NCI-H82 treated with DMSO at 0.1 percent for 48 hours (cell line): ENCODE measurements at regions not wholly inside any gene's neighbourhood (a gene's known extent, or its start where the extent isn't known, plus 50 kb on each side); places are given as distances from the start of the nearest gene placed in this dataset.

Source experiments
- DNase-seq: peaks from one replicate; lab custom pipeline; 2025; ENCODE audit not compliant: unreplicated experiment; lab: John Stamatoyannopoulos, UW

GRCh38 chr12:124504273-124505000, 63.0 kb downstream of the NCOR2 start:
- DNase-seq: no peak

- DNase-seq: no peak
These were observed 64.1 kb downstream of the NCOR2 start for GRCh38 chr12:124503305-124503704.

- DNase-seq: no peak
These were observed 65.0 kb downstream of the NCOR2 start for GRCh38 chr12:124502379-124502778.

- no peak for DNase-seq
These were observed 65.6 kb downstream of the NCOR2 start for GRCh38 chr12:124501827-124502226.

- no peak for DNase-seq
These were observed 66.3 kb downstream of the NCOR2 start for GRCh38 chr12:124501112-124501561.

GRCh38 chr12:124499898-124500244, 67.5 kb downstream of the NCOR2 start:
- DNase-seq: no peak

- DNase-seq: no peak
These were observed 68.1 kb downstream of the NCOR2 start for GRCh38 chr12:124499190-124499753.

- no peak for DNase-seq
These were observed 68.9 kb downstream of the NCOR2 start for GRCh38 chr12:124498275-124499189.

- DNase-seq: no peak
These were observed 69.8 kb downstream of the NCOR2 start for GRCh38 chr12:124497658-124498057.

- no peak for DNase-seq
These were observed 70.4 kb downstream of the NCOR2 start for GRCh38 chr12:124497039-124497438.

GRCh38 chr12:124496584-124496983, 70.8 kb downstream of the NCOR2 start:
- no peak for DNase-seq

GRCh38 chr12:124495194-124495983, 72.0 kb downstream of the NCOR2 start:
- DNase-seq: no peak

GRCh38 chr12:124494751-124495129, 72.7 kb downstream of the NCOR2 start:
- DNase-seq: no peak

GRCh38 chr12:124493809-124494750, 73.3 kb downstream of the NCOR2 start:
- no peak for DNase-seq

- no peak for DNase-seq
These were observed 74.3 kb downstream of the NCOR2 start for GRCh38 chr12:124492879-124493808.

GRCh38 chr12:124491856-124492420, 75.5 kb downstream of the NCOR2 start:
- no peak for DNase-seq

- DNase-seq: no peak
These were observed 76.1 kb downstream of the NCOR2 start for GRCh38 chr12:124491310-124491709.

- DNase-seq: no peak
These were observed 76.7 kb downstream of the NCOR2 start for GRCh38 chr12:124490584-124491305.
